ENCODE measurements at regions not wholly inside any gene's neighbourhood (a gene's known extent, or its start where the extent isn't known, plus 50 kb on each side); places are given as distances from the start of the nearest gene placed in this dataset.

DNA sequence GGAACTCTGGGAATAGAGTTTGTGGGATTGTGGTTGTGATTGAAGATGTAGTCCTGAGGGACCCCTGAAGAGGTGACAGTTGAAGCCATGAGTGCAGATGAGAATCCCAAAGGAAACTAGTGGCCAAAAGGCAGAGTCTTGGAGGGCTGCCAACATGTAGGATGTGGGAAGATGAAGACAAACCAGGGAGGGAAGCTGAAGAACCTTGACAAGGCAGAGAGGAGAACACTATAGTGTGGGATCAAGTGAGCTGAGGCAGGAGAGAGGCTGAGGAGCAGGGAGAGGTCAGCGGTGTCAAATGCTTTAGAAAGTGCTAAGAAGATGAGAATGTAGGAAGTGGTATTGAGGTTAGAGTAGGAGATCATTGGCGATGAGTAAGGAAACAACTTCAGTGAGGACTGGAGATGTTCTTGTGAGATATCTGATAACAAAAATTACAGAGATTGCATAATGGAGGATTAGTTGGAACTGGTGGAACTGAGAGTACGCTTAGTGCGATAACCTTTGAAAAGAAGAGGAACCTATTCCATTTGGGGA is 88.5 kb upstream of the VCAM1 start:
- no peak for TF ChIP-seq POLR2A (IDR thresholded peaks at IDR 0.05; ENCODE audit: low read length)
- TF ChIP-seq GATA1 (IDR thresholded peaks at IDR 0.05; ENCODE audit: low read depth, low read length), result no peak

Measured in erythroblast (primary cell).